NCI-H187 (cell line): ENCODE measurements at regions not wholly inside any gene's neighbourhood (a gene's known extent, or its start where the extent isn't known, plus 50 kb on each side); places are given as distances from the start of the nearest gene placed in this dataset.

Experiments used
- DNase-seq, 2 experiments: peaks; one replicate each; lab custom pipeline; 2025; lab: John Stamatoyannopoulos, UW

GRCh38 chr9:12155401-12156134 lies 537.6 kb upstream of the TYRP1 start:
- DNase-seq = no peak

- DNase-seq = no peak
Measured at GRCh38 chr9:12162181-12162815, 530.9 kb upstream of the TYRP1 start.

GRCh38 chr9:12163723-12164458 lies 529.3 kb upstream of the TYRP1 start:
- no peak for DNase-seq

GRCh38 chr9:12166518-12166917 lies 526.7 kb upstream of the TYRP1 start:
- no peak for DNase-seq

- no peak for DNase-seq
Measured at GRCh38 chr9:12170456-12170855, 522.7 kb upstream of the TYRP1 start.

- no peak for DNase-seq
Measured at GRCh38 chr9:12178634-12179033, 514.6 kb upstream of the TYRP1 start.

GRCh38 chr9:12182806-12183205 lies 510.4 kb upstream of the TYRP1 start:
- no peak for DNase-seq

GRCh38 chr9:12183321-12183720 lies 509.9 kb upstream of the TYRP1 start:
- DNase-seq = no peak

GRCh38 chr9:12185856-12186255 lies 507.3 kb upstream of the TYRP1 start:
- DNase-seq = no peak

- no peak for DNase-seq
Measured at GRCh38 chr9:12191630-12192029, 501.6 kb upstream of the TYRP1 start.

- DNase-seq = no peak
Measured at GRCh38 chr9:12194731-12195130, 498.5 kb upstream of the TYRP1 start.

- no peak for DNase-seq
Measured at GRCh38 chr9:12195456-12195855, 497.7 kb upstream of the TYRP1 start.

- no peak for DNase-seq
Measured at GRCh38 chr9:12204512-12204911, 488.7 kb upstream of the TYRP1 start.

- DNase-seq = no peak
Measured at GRCh38 chr9:12212860-12213259, 480.3 kb upstream of the TYRP1 start.

- DNase-seq = no peak
Measured at GRCh38 chr9:12221470-12221869, 471.7 kb upstream of the TYRP1 start.

GRCh38 chr9:12224449-12224848 lies 468.7 kb upstream of the TYRP1 start:
- DNase-seq = no peak

GRCh38 chr9:12230708-12231107 lies 462.5 kb upstream of the TYRP1 start:
- no peak for DNase-seq

- no peak for DNase-seq
Measured at GRCh38 chr9:12231832-12232231, 461.4 kb upstream of the TYRP1 start.

- no peak for DNase-seq
Measured at GRCh38 chr9:12232836-12233235, 460.3 kb upstream of the TYRP1 start.

- no peak for DNase-seq
Measured at GRCh38 chr9:12253941-12254340, 439.2 kb upstream of the TYRP1 start.

GRCh38 chr9:12266758-12267157 lies 426.4 kb upstream of the TYRP1 start:
- no peak for DNase-seq

GRCh38 chr9:12271421-12271891 lies 421.7 kb upstream of the TYRP1 start:
- no peak for DNase-seq
